SKM-1 (cell line): ENCODE measurements at regions not wholly inside any gene's neighbourhood (a gene's known extent, or its start where the extent isn't known, plus 50 kb on each side); places are given as distances from the start of the nearest gene placed in this dataset.

Source experiments
- DNase-seq: peaks from one replicate; lab custom pipeline; 2025; ENCODE audit not compliant: unreplicated experiment; lab: John Stamatoyannopoulos, UW

- no peak for DNase-seq
Observed at GRCh38 chr18:6644836-6645627, 84.5 kb upstream of the ARHGAP28 start.

- DNase-seq = no peak
Observed at GRCh38 chr18:6646801-6647200, 82.7 kb upstream of the ARHGAP28 start.

GRCh38 chr18:6648581-6648980, 80.9 kb upstream of the ARHGAP28 start:
- DNase-seq = no peak

- DNase-seq = no peak
Observed at GRCh38 chr18:6649421-6650126, 79.9 kb upstream of the ARHGAP28 start.

- no peak for DNase-seq
Observed at GRCh38 chr18:6650127-6650507, 79.4 kb upstream of the ARHGAP28 start.

- DNase-seq = no peak
Observed at GRCh38 chr18:6650747-6651146, 78.8 kb upstream of the ARHGAP28 start.

GRCh38 chr18:6652098-6652497, 77.4 kb upstream of the ARHGAP28 start:
- no peak for DNase-seq

- DNase-seq = no peak
Observed at GRCh38 chr18:6653880-6654279, 75.6 kb upstream of the ARHGAP28 start.

GRCh38 chr18:6659963-6660725, 69.4 kb upstream of the ARHGAP28 start:
- no peak for DNase-seq

GRCh38 chr18:6661692-6662415, 67.7 kb upstream of the ARHGAP28 start:
- no peak for DNase-seq

- DNase-seq = no peak
Observed at GRCh38 chr18:6666012-6666685, 63.4 kb upstream of the ARHGAP28 start.

- no peak for DNase-seq
Observed at GRCh38 chr18:6668836-6669235, 60.7 kb upstream of the ARHGAP28 start.

- no peak for DNase-seq
Observed at GRCh38 chr18:6672821-6673308, 56.7 kb upstream of the ARHGAP28 start.

GRCh38 chr18:6677086-6677485, 52.4 kb upstream of the ARHGAP28 start:
- no peak for DNase-seq

GRCh38 chr18:6679201-6679600, 50.3 kb upstream of the ARHGAP28 start:
- no peak for DNase-seq
